Mesenchymal stem cell (in vitro differentiated cells and primary cell): ENCODE measurements at regions not wholly inside any gene's neighbourhood (a gene's known extent, or its start where the extent isn't known, plus 50 kb on each side); places are given as distances from the start of the nearest gene placed in this dataset.
A peak's percentile ranks its signal among the peaks of the same experiment; 100 is the strongest.

Source experiments
- DNase-seq: peaks from one replicate; pipeline ENCODE4 v3.0.0-alpha.2; 2013
- H2AFZ ChIP-seq: one replicate; pipeline ENCODE4 v1.6.1; 2013; ENCODE audit warnings: low read depth, mild to moderate bottlenecking, control low read depth, inconsistent platforms, low read length, moderate library complexity
- H2AK5ac ChIP-seq: 2 replicates; pipeline ENCODE4 v1.6.1; 2013; ENCODE audit warnings: low read length, moderate library complexity, mild to moderate bottlenecking, inconsistent platforms; ENCODE audit not compliant: severe bottlenecking
- H2BK120ac ChIP-seq: one replicate; pipeline ENCODE4 v1.6.1; 2013; ENCODE audit warnings: low read depth, mild to moderate bottlenecking, inconsistent platforms, low read length, moderate library complexity
- H2BK12ac ChIP-seq, 2 experiments: one replicate each; pipeline ENCODE4 v1.6.1; 2013; ENCODE audit warnings: inconsistent platforms in 2 of 2, low read length in 2 of 2, mild to moderate bottlenecking in 2 of 2, moderate library complexity in 2 of 2, control low read depth in 1 of 2
- H2BK15ac ChIP-seq: one replicate; pipeline ENCODE4 v1.6.1; 2013; ENCODE audit warnings: mild to moderate bottlenecking, low read depth, inconsistent platforms; ENCODE audit not compliant: poor library complexity, severe bottlenecking
- H2BK5ac ChIP-seq: 2 replicates; pipeline ENCODE4 v1.6.1; 2013; ENCODE audit warnings: low read depth, mild to moderate bottlenecking, low read length, control low read depth, inconsistent platforms; ENCODE audit not compliant: poor library complexity, severe bottlenecking
- H3K14ac ChIP-seq, 2 experiments: one replicate each; pipeline ENCODE4 v1.6.1; 2013; ENCODE audit warnings: inconsistent platforms in 2 of 2, low read length in 2 of 2, control low read depth in 1 of 2, mild to moderate bottlenecking in 1 of 2, moderate library complexity in 1 of 2
- H3K18ac ChIP-seq, 2 experiments: one replicate each; pipeline ENCODE4 v1.6.1; 2013; ENCODE audit warnings: inconsistent platforms in 2 of 2, low read length in 2 of 2, control low read depth in 1 of 2, low read depth in 1 of 2, mild to moderate bottlenecking in 1 of 2
- H3K23ac ChIP-seq, 2 experiments: one replicate each; pipeline ENCODE4 v1.6.1; 2013; ENCODE audit warnings: inconsistent platforms in 2 of 2, low read length in 2 of 2, mild to moderate bottlenecking in 2 of 2, moderate library complexity in 2 of 2, control low read depth in 1 of 2
- H3K27ac ChIP-seq: 2 replicates; pipeline ENCODE4 v1.5.1; 2013; ENCODE audit warnings: mild to moderate bottlenecking, moderate library complexity, low read length, control low read depth, inconsistent platforms; ENCODE audit not compliant: poor library complexity, severe bottlenecking
- H3K27me3 ChIP-seq, 2 experiments: 2 replicates each; pipeline versions ENCODE4 v1.6.1 to v1.7.0; 2013; ENCODE audit warnings: low read length in 2 of 2, mild to moderate bottlenecking in 2 of 2, moderate library complexity in 2 of 2, control low read depth in 1 of 2, inconsistent platforms in 1 of 2; ENCODE audit not compliant: control insufficient read depth in 1 of 2, insufficient read depth in 1 of 2
- H3K36me3 ChIP-seq, 2 experiments: 2 replicates each; pipeline versions ENCODE4 v1.6.1 to v1.7.0; 2013; ENCODE audit warnings: low read length in 2 of 2, control low read depth in 1 of 2, inconsistent platforms in 1 of 2, low read depth in 1 of 2, mild to moderate bottlenecking in 1 of 2; ENCODE audit not compliant: insufficient read depth in 2 of 2, control insufficient read depth in 1 of 2
- H3K4ac ChIP-seq, 2 experiments: one replicate each; pipeline ENCODE4 v1.6.1; 2013; ENCODE audit warnings: inconsistent platforms in 2 of 2, low read length in 2 of 2, mild to moderate bottlenecking in 2 of 2, moderate library complexity in 2 of 2, control low read depth in 1 of 2, low read depth in 1 of 2
- H3K4me1 ChIP-seq: 2 replicates; pipeline ENCODE4 v1.6.1; 2013; ENCODE audit warnings: low read depth, low read length, control low read depth; ENCODE audit not compliant: control insufficient read depth, insufficient read depth
- H3K4me2 ChIP-seq: 2 replicates; pipeline ENCODE4 v1.6.1; 2013; ENCODE audit warnings: low read length, mild to moderate bottlenecking, inconsistent platforms; ENCODE audit not compliant: poor library complexity, severe bottlenecking
- H3K4me3 ChIP-seq, 2 experiments: 2 replicates each; pipeline versions ENCODE4 v1.5.1 to v1.7.0; 2013; ENCODE audit warnings: low read length in 2 of 2, mild to moderate bottlenecking in 2 of 2, control low read depth in 1 of 2, low read depth in 1 of 2; ENCODE audit not compliant: insufficient read depth in 1 of 2
- H3K79me1 ChIP-seq: replicated peaks from 2 replicates; pipeline ENCODE4 v1.6.1; 2013; ENCODE audit warnings: mild to moderate bottlenecking, control low read depth, low read length, inconsistent platforms; ENCODE audit not compliant: poor library complexity, severe bottlenecking
- H3K9ac ChIP-seq: 2 replicates; pipeline ENCODE4 v1.7.0; 2013; ENCODE audit warnings: mild to moderate bottlenecking, low read length, moderate library complexity
- H3K9me3 ChIP-seq: 2 replicates; pipeline ENCODE4 v1.7.0; 2013; ENCODE audit warnings: mild to moderate bottlenecking, low read length; ENCODE audit not compliant: control insufficient read depth
- H4K8ac ChIP-seq: one replicate; pipeline ENCODE4 v1.6.1; 2013; ENCODE audit warnings: inconsistent platforms, mild to moderate bottlenecking, low read length, moderate library complexity
- H4K91ac ChIP-seq: one replicate; pipeline ENCODE4 v1.6.1; 2013; ENCODE audit warnings: mild to moderate bottlenecking, low read length, inconsistent platforms
- WGBS: methylation state at CpG from one replicate; pipeline ENCODE4 v1.1.7; 2013; ENCODE audit warnings: mixed read lengths; 5-methylcytosine and 5-hydroxymethylcytosine counted together

DNA sequence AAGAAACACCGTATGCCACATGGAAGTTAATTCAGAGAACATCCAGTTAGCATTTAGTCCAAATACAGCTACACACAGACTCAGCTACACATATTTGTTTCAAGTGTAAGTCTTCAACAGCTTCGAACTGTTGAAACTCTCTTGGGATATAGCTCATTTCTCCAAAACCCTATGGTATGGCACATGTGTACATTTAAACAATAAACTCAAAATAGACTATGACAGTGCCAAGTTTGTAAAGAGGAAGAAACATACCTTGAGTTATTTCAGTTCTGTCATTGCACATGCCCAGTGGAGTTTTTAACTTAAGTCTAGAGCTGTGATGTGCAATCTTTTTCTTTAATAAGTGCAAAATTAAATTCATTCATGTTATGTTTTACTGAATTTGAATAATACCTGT lies 155.1 kb upstream of the RAI14 start:
- WGBS: 75% methylated on average over 2 of the region's 2 CpGs
- Histone ChIP-seq H3K9ac (no peak overlapping the region), H4K8ac (no peak overlapping the region), H4K91ac (no peak overlapping the region), H3K9me3 (peaks cover 6% of the 10 kb centered on the region), H3K4me1 (peaks cover 18% of the 10 kb centered on the region), H3K4ac (no peak overlapping the region), H3K4me3 (no peak overlapping the region), H2BK5ac (no peak overlapping the region), H2BK15ac (no peak overlapping the region), H2BK12ac (no peak overlapping the region), H3K4me2 (no peak overlapping the region), H3K18ac (no peak overlapping the region), H2AFZ (no peak overlapping the region), H3K23ac (no peak overlapping the region), H3K27me3 (no peaks in the 10 kb centered on the region), H3K27ac (no peak overlapping the region), H3K79me1 (no peaks in the 10 kb centered on the region), H3K14ac (no peak overlapping the region), H2AK5ac (no peak overlapping the region), H3K36me3 (no peaks in the 10 kb centered on the region), H2BK120ac (no peak overlapping the region)
- no peak for DNase-seq

DNA sequence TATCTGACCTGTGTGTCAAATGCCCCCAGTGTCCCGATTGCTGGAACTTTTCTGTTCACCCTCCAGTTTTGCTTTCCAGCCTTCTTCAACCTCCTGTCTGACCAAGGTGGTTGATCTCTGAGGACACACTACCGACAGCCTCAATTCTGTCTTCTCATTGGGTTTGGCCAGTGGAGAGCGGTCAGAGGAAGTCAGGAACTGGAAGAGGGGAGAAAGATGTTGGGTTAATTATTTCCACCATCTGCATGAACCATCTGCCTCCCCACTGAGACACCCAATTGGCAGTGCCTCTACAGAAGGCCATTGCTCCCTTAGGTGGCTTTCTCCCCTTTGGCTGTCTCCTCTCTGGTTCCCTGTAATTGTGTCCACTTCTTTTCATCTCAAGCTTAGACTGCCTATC lies 154.3 kb upstream of the RAI14 start:
- H3K79me1 ChIP-seq: no peaks in the 10 kb centered on the region
- H2BK15ac ChIP-seq: no peak overlapping the region
- H3K36me3 ChIP-seq: no peaks in the 10 kb centered on the region
- peak overlapping the region; percentile 11 for H3K27ac ChIP-seq
- H2AFZ ChIP-seq: no peak overlapping the region
- H3K14ac ChIP-seq: no peak overlapping the region
- no peak overlapping the region for H3K4ac ChIP-seq
- no peak overlapping the region for H2AK5ac ChIP-seq
- H3K4me2 ChIP-seq: no peak overlapping the region
- WGBS: 100% methylated on average over 2 of the region's 3 CpGs
- H4K91ac ChIP-seq: no peak overlapping the region
- no peak overlapping the region for H2BK120ac ChIP-seq
- no peak overlapping the region for H3K9ac ChIP-seq
- peaks cover 6% of the 10 kb centered on the region for H3K9me3 ChIP-seq
- no peak overlapping the region for H4K8ac ChIP-seq
- H2BK5ac ChIP-seq: no peak overlapping the region
- no peaks in the 10 kb centered on the region for H3K27me3 ChIP-seq
- DNase-seq: no peak
- H3K4me1 ChIP-seq: peaks cover 18% of the 10 kb centered on the region
- H2BK12ac ChIP-seq: no peak overlapping the region
- no peak overlapping the region for H3K23ac ChIP-seq
- H3K4me3 ChIP-seq: no peak overlapping the region
- H3K18ac ChIP-seq: no peak overlapping the region

DNA sequence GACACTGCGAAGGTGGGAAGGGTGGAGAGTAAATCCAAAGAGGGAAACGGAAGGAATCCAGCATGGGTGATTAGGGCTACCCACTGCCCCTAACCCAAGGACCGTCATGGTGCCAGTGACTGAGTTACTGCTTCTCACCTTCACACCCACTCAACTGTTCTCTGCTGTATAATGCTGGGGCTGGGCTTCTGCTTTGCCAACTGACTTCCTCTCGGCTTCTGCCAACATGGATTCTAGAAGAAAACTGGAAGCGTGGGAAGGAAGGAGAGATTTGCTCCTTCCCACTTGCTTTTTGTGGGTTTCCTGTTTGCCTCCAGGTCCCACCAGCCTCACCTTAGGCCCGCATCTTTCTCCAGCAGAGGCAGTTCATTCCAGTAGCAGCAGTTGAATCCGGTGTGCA lies 153.5 kb upstream of the RAI14 start:
- Histone ChIP-seq H2BK5ac (no peak overlapping the region), H3K27me3 (no peaks in the 10 kb centered on the region)
- WGBS: 97% methylated on average over 6 of the region's 7 CpGs

GRCh38 chr5:34503379-34504253 lies 152.5 kb upstream of the RAI14 start:
- Histone ChIP-seq H3K9me3 (peaks cover 6% of the 10 kb centered on the region), H4K91ac (no peak overlapping the region), H2BK5ac (peak overlapping the region; percentile 21), H2BK120ac (no peak overlapping the region), H4K8ac (no peak overlapping the region), H3K27ac (peak overlapping the region; percentile 30), H2AK5ac (peak overlapping the region; percentile 7), H3K4me1 (peaks cover 18% of the 10 kb centered on the region), H3K14ac (no peak overlapping the region), H2AFZ (no peak overlapping the region), H3K79me1 (no peaks in the 10 kb centered on the region), H3K27me3 (no peaks in the 10 kb centered on the region), H2BK15ac (no peak overlapping the region), H2BK12ac (no peak overlapping the region), H3K4ac (no peak overlapping the region), H3K9ac (peak overlapping the region; percentile 27), H3K4me3 (no peak overlapping the region), H3K36me3 (no peaks in the 10 kb centered on the region), H3K4me2 (no peak overlapping the region), H3K18ac (peak overlapping the region in 1 of 2 experiments; percentile 26), H3K23ac (no peak overlapping the region)
- WGBS: 83% methylated on average over 6 of the region's 7 CpGs
- no peak for DNase-seq

More for the DNA sequence above, 153.5 kb upstream of the RAI14 start:
- Histone ChIP-seq H2BK12ac (no peak overlapping the region), H3K23ac (no peak overlapping the region), H3K4me2 (no peak overlapping the region), H3K79me1 (no peaks in the 10 kb centered on the region), H3K9ac (no peak overlapping the region), H3K4me1 (peaks cover 18% of the 10 kb centered on the region), H3K36me3 (no peaks in the 10 kb centered on the region), H3K4me3 (no peak overlapping the region), H3K18ac (no peak overlapping the region), H2BK120ac (no peak overlapping the region), H2AK5ac (peak overlapping the region; percentile 2), H2BK15ac (no peak overlapping the region), H4K91ac (no peak overlapping the region), H3K9me3 (peaks cover 6% of the 10 kb centered on the region), H3K27ac (no peak overlapping the region), H3K14ac (no peak overlapping the region), H2AFZ (no peak overlapping the region), H4K8ac (no peak overlapping the region), H3K4ac (no peak overlapping the region)
- no peak for DNase-seq
